Activated CD4-positive, CD25-positive, alpha-beta regulatory T cell treated with anti-CD3 and anti-CD28 coated beads, Interleukin-2, amount 50 U/mL, for 24 hours (primary cell): ENCODE measurements at regions not wholly inside any gene's neighbourhood (a gene's known extent, or its start where the extent isn't known, plus 50 kb on each side); places are given as distances from the start of the nearest gene placed in this dataset.
"Not testable (repeated sequence)": the region's sequence is repeated elsewhere in the genome, so short reads cannot be mapped to it uniquely, and the experiment has no call there.

Experiments
- ATAC-seq, 2 donors: fragments of 150-1000 bp; cut with Tn5 transposase; one replicate each; pipeline ENCODE4 v1.10.0; 2021; ENCODE audit warnings: mild to moderate bottlenecking in 1 of 2, moderate library complexity in 1 of 2

GRCh38 chr6:23620911-23621401 is 505.1 kb upstream of the NRSN1 start:
- ATAC-seq, result no peak

- no peak for ATAC-seq
Measured at GRCh38 chr6:23630726-23631635, 495.0 kb upstream of the NRSN1 start.

GRCh38 chr6:23633996-23634395 is 492.0 kb upstream of the NRSN1 start:
- no peak for ATAC-seq

- no peak for ATAC-seq
Measured at GRCh38 chr6:23635150-23635549, 490.9 kb upstream of the NRSN1 start.

- no peak for ATAC-seq
Measured at GRCh38 chr6:23637296-23637695, 488.7 kb upstream of the NRSN1 start.

GRCh38 chr6:23642849-23643248 is 483.2 kb upstream of the NRSN1 start:
- ATAC-seq, result no peak

GRCh38 chr6:23647045-23647444 is 479.0 kb upstream of the NRSN1 start:
- ATAC-seq, result no peak

GRCh38 chr6:23650676-23651075 is 475.3 kb upstream of the NRSN1 start:
- ATAC-seq, result no peak

- no peak for ATAC-seq
Measured at GRCh38 chr6:23654745-23655144, 471.3 kb upstream of the NRSN1 start.

GRCh38 chr6:23655525-23655924 is 470.5 kb upstream of the NRSN1 start:
- ATAC-seq, result no peak

- no peak for ATAC-seq
Measured at GRCh38 chr6:23656255-23657194, 469.5 kb upstream of the NRSN1 start.

- ATAC-seq, result no peak
Measured at GRCh38 chr6:23659125-23659524, 466.9 kb upstream of the NRSN1 start.

GRCh38 chr6:23661549-23661948 is 464.5 kb upstream of the NRSN1 start:
- no peak for ATAC-seq

- no peak for ATAC-seq
Measured at GRCh38 chr6:23663096-23663495, 462.9 kb upstream of the NRSN1 start.

- ATAC-seq, result no peak
Measured at GRCh38 chr6:23663652-23664051, 462.4 kb upstream of the NRSN1 start.

GRCh38 chr6:23665911-23666310 is 460.1 kb upstream of the NRSN1 start:
- ATAC-seq, result not testable (repeated sequence)

GRCh38 chr6:23672737-23673136 is 453.3 kb upstream of the NRSN1 start:
- ATAC-seq, result no peak

- ATAC-seq, result no peak
Measured at GRCh38 chr6:23678626-23679025, 447.4 kb upstream of the NRSN1 start.

- ATAC-seq, result no peak
Measured at GRCh38 chr6:23681743-23682142, 444.3 kb upstream of the NRSN1 start.

- ATAC-seq, result no peak
Measured at GRCh38 chr6:23688650-23689049, 437.4 kb upstream of the NRSN1 start.

GRCh38 chr6:23690453-23691049 is 435.5 kb upstream of the NRSN1 start:
- no peak for ATAC-seq

GRCh38 chr6:23692184-23692583 is 433.8 kb upstream of the NRSN1 start:
- ATAC-seq, result no peak

- ATAC-seq, result no peak
Measured at GRCh38 chr6:23696992-23697391, 429.0 kb upstream of the NRSN1 start.
